ENCODE measurements at regions not wholly inside any gene's neighbourhood (a gene's known extent, or its start where the extent isn't known, plus 50 kb on each side); places are given as distances from the start of the nearest gene placed in this dataset.

DNA sequence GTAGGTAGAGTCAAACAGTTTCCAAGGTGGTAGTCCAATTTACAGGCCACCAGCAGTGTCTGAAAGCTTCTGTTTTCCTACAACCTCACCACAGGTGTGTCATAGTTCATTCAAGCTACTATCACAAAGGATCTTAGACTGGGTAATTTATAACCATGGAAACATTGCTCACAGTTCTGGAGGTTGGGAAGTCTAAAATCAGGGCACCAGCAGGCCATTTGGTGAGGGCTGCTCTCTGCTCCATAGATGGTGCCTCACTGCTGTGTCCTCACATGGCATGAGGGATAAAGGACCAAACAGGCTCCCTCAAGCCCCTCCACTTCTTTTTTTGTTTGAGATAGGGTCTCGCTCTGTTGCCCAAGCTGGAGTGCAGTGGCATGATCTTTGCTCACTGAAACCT, 60.6 kb downstream of the ING1 start:
- Histone ChIP-seq H2AFZ (ENCODE audit: low read depth, low read length, poor library complexity, severe bottlenecking) (no peak overlapping the region), H3K4me2 (ENCODE audit: low read length) (no peak overlapping the region), H3K36me3 (ENCODE audit: control insufficient read depth in 1 of 2, insufficient read depth in 2 of 2, low read length in 2 of 2) (no peaks in the 10 kb centered on the region), H3K9ac (ENCODE audit: low read length) (no peak overlapping the region), H4K20me1 (ENCODE audit: insufficient read depth) (no peaks in the 10 kb centered on the region), H3K9me3 (ENCODE audit: control insufficient read depth in 1 of 2, insufficient read depth in 1 of 2, low read depth in 1 of 2, low read length in 2 of 2) (no peaks in the 10 kb centered on the region), H3K4me1 (ENCODE audit: control insufficient read depth in 1 of 2, insufficient read depth in 2 of 2, low read length in 2 of 2) (no peaks in the 10 kb centered on the region), H3K27ac (ENCODE audit: low read depth, low read length) (no peak overlapping the region), H3K79me2 (ENCODE audit: insufficient read depth, low read length) (no peaks in the 10 kb centered on the region), H3K9me2 (ENCODE audit: insufficient read depth) (no peaks in the 10 kb centered on the region), H3K4me3 (replicated peaks in 1 of 2; ENCODE audit: low read depth in 1 of 2, low read length in 2 of 2) (no peak overlapping the region), H3K27me3 (ENCODE audit: insufficient read depth, low read length) (no peaks in the 10 kb centered on the region)
- ChIA-PET RAD21 (ENCODE audit: low non-redundant PET in 1 of 2, low total read pairs in 2 of 2, uncharacterized antibody in 2 of 2, unreplicated experiment in 2 of 2) (no interaction called here), POLR2A (no interaction called here), CTCF (no interaction called here)
- TF ChIP-seq, protein P1, sequence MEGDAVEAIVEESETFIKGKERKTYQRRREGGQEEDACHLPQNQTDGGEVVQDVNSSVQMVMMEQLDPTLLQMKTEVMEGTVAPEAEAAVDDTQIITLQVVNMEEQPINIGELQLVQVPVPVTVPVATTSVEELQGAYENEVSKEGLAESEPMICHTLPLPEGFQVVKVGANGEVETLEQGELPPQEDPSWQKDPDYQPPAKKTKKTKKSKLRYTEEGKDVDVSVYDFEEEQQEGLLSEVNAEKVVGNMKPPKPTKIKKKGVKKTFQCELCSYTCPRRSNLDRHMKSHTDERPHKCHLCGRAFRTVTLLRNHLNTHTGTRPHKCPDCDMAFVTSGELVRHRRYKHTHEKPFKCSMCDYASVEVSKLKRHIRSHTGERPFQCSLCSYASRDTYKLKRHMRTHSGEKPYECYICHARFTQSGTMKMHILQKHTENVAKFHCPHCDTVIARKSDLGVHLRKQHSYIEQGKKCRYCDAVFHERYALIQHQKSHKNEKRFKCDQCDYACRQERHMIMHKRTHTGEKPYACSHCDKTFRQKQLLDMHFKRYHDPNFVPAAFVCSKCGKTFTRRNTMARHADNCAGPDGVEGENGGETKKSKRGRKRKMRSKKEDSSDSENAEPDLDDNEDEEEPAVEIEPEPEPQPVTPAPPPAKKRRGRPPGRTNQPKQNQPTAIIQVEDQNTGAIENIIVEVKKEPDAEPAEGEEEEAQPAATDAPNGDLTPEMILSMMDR (IDR thresholded peaks at IDR 0.05 in 2 of 3, conservative IDR thresholded peaks at IDR 0.05 in 1 of 3; ENCODE audit: borderline replicate concordance in 1 of 3, insufficient read depth in 1 of 3, low read depth in 2 of 3, low read length in 2 of 3), result no peak
- TF ChIP-seq POLR2A (IDR thresholded peaks at IDR 0.05; ENCODE audit: borderline replicate concordance, extremely low read depth, insufficient read depth, insufficient read length), result no peak
- TF ChIP-seq, protein P2, sequence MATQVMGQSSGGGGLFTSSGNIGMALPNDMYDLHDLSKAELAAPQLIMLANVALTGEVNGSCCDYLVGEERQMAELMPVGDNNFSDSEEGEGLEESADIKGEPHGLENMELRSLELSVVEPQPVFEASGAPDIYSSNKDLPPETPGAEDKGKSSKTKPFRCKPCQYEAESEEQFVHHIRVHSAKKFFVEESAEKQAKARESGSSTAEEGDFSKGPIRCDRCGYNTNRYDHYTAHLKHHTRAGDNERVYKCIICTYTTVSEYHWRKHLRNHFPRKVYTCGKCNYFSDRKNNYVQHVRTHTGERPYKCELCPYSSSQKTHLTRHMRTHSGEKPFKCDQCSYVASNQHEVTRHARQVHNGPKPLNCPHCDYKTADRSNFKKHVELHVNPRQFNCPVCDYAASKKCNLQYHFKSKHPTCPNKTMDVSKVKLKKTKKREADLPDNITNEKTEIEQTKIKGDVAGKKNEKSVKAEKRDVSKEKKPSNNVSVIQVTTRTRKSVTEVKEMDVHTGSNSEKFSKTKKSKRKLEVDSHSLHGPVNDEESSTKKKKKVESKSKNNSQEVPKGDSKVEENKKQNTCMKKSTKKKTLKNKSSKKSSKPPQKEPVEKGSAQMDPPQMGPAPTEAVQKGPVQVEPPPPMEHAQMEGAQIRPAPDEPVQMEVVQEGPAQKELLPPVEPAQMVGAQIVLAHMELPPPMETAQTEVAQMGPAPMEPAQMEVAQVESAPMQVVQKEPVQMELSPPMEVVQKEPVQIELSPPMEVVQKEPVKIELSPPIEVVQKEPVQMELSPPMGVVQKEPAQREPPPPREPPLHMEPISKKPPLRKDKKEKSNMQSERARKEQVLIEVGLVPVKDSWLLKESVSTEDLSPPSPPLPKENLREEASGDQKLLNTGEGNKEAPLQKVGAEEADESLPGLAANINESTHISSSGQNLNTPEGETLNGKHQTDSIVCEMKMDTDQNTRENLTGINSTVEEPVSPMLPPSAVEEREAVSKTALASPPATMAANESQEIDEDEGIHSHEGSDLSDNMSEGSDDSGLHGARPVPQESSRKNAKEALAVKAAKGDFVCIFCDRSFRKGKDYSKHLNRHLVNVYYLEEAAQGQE (IDR thresholded peaks at IDR 0.05; ENCODE audit: low read depth), result no peak
- no peak for TF ChIP-seq FOSL1 (IDR thresholded peaks at IDR 0.05; ENCODE audit: low read depth)
- no peak for TF ChIP-seq TCF7L2 (IDR thresholded peaks at IDR 0.05; ENCODE audit: borderline replicate concordance, extremely low read depth, insufficient read depth, insufficient read length)
- no peak for TF ChIP-seq EGR1 (IDR thresholded peaks at IDR 0.05; ENCODE audit: low read depth)
- intact Hi-C loops (cut with micrococcal nuclease), result no loop called here
- no TSS peak for BruUV-seq (replicated peaks)
- no peak for DNase-seq (ENCODE audit: low read depth, low spot score)
- ATAC-seq, result no peak
